ENCODE measurements at regions not wholly inside any gene's neighbourhood (a gene's known extent, or its start where the extent isn't known, plus 50 kb on each side); places are given as distances from the start of the nearest gene placed in this dataset.

- TF ChIP-seq, protein P1, sequence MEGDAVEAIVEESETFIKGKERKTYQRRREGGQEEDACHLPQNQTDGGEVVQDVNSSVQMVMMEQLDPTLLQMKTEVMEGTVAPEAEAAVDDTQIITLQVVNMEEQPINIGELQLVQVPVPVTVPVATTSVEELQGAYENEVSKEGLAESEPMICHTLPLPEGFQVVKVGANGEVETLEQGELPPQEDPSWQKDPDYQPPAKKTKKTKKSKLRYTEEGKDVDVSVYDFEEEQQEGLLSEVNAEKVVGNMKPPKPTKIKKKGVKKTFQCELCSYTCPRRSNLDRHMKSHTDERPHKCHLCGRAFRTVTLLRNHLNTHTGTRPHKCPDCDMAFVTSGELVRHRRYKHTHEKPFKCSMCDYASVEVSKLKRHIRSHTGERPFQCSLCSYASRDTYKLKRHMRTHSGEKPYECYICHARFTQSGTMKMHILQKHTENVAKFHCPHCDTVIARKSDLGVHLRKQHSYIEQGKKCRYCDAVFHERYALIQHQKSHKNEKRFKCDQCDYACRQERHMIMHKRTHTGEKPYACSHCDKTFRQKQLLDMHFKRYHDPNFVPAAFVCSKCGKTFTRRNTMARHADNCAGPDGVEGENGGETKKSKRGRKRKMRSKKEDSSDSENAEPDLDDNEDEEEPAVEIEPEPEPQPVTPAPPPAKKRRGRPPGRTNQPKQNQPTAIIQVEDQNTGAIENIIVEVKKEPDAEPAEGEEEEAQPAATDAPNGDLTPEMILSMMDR (conservative IDR thresholded peaks at IDR 0.05; ENCODE audit: low read depth, low read length) = no peak
- no peak for TF ChIP-seq EZH2 (IDR thresholded peaks at IDR 0.05; ENCODE audit: low read length, unreplicated experiment)
- TF ChIP-seq EZH2phosphoT487 (IDR thresholded peaks at IDR 0.05; ENCODE audit: borderline replicate concordance, low read length) = no peak
Measured at GRCh38 chr1:219472596-219472995, 140.3 kb downstream of the ZC3H11B start.

All from PC-3 (cell line).